HG03432 (cell line): ENCODE measurements at regions not wholly inside any gene's neighbourhood (a gene's known extent, or its start where the extent isn't known, plus 50 kb on each side); places are given as distances from the start of the nearest gene placed in this dataset.
"Not testable (repeated sequence)": the region's sequence is repeated elsewhere in the genome, so short reads cannot be mapped to it uniquely, and the experiment has no call there.

Experiments
- ATAC-seq: cut with Tn5 transposase; IDR thresholded peaks from one replicate; pipeline ENCODE4 v1.9.1; 2021; ENCODE audit warnings: mild to moderate bottlenecking, moderate library complexity; ENCODE audit not compliant: unreplicated experiment

DNA sequence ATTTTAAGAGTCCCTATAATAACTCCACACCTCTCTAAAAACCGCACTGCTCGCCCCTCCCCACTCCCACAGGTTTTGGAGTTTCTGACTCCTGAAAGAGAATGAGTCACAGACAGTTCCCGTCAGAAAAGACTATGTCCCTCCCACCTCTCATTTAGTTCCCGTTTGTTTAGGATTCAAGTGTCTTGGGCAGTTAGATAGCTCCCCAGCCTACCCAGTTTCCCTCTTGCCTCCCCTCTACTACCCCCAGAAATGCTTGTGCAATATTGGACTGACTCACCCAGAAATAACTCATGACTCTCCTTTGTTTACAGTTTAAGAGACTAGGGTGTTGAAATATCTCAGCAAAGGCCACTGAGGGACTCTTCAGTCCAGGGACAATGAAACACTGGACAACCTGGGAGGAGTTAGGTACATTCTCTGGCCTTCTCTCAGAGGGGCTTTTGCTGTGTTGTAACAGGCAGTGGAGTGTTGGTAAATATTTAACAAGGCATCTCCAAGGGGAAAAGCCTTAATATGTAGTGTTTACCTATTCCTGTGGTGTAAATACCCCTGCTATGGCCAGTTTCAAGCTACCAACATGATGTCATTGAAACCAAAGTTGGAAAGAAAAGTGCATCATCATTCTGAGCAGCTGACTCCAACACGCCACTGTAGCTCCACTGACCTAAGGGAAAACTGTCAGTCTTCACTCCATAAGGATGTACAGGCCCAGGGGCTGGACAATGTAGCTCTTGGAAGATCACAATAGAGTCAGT lies 96.1 kb upstream of the CHD2 start:
- peak; percentile 65 for ATAC-seq

GRCh38 chr15:92804610-92804936 lies 95.6 kb upstream of the CHD2 start:
- ATAC-seq: not testable (repeated sequence)

DNA sequence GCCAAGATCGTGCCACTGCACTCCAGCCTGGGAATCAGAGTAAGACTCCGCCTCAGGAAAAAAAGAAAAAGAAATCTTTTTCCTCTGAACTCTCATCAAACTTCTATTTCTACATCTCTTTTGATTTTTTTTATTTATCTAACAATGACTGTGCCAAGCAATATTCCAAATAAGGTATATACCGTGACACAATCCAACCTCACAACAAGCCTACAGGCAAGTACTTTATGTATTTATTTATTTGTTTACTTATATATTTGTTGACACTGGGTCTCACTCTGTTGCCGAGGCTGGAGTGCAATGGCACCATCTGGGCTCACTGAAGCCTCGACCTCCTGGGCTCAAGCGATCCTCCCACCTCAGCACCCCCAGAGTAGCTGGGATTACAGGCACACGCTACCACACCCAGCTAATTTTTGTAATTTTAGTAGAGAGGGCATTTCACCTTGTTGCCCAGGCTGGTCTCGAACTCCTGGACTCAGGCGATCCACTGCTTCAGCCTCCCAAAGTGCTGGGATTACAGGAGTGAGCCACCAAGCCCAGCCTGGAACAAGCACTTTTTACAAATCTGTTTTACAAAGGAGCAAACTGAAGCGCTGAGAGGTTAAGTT lies 94.9 kb upstream of the CHD2 start:
- ATAC-seq: no peak

GRCh38 chr15:92806171-92806570 lies 94.0 kb upstream of the CHD2 start:
- ATAC-seq: not testable (repeated sequence)

GRCh38 chr15:92806763-92807162 lies 93.4 kb upstream of the CHD2 start:
- ATAC-seq: no peak

GRCh38 chr15:92807971-92808571 lies 92.1 kb upstream of the CHD2 start:
- no peak for ATAC-seq

DNA sequence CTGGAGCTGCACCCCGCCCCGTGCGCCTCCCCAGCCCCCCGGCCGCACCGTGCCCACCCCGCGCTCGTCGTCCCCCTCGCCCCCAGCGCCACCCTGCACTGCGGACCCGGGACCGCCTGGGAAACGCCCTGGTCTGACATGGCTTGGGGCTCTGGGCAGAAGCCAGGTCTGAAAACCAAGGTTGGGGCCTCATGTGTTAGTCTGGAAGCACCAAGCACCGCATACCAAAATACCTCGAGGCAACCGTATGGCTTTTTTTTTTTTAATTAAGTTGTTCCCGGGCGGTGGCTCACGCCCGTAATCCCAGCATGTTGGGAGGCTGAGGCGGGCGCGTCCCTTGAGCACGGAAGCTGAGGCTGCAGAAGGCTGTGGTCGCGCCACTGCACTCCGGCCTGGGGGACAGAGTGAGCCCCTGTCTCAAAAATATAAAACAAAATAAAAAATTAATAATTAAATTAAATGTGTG lies 91.5 kb upstream of the CHD2 start:
- ATAC-seq: peak; percentile 20

DNA sequence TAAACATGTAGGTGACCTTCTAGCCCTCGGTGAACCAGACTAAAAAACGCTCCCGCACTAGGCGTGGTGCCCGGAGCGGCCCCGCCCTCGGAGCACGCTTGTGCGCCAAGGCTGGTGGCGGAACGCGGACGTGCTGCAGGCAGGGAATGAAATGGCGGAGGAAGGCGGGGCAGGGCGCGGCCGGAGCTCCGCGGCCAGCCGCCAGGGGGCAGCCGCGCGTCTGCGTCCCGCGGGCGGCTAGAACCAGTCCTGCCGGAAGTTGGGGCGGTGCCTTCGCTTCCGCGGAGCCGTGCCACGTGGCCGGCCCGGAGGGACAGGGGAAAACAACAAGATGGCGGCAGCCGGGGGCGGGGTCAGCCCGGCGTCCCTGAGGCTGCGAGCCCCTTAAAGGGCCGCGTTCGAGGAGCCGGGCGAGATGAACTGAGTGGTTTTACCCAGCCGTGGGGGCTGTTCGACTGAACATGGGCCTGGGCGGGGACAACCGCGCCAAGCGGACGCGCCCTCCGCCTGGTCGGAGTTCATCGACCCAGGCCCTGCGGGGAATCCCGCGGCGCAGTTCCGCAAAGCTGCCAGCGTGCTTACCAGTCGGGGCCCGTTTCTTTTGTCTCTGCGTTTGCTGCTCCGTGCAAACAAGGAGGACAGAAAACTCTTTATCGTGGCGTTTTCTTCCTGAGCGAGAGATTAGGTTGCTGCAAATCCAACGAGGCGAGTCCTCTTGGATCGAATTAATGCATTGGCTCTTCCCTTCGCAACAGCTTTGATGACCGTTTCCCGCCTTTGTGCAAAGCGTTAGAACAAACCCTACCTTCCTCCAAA lies 90.9 kb upstream of the CHD2 start:
- peak; percentile 86 for ATAC-seq

DNA sequence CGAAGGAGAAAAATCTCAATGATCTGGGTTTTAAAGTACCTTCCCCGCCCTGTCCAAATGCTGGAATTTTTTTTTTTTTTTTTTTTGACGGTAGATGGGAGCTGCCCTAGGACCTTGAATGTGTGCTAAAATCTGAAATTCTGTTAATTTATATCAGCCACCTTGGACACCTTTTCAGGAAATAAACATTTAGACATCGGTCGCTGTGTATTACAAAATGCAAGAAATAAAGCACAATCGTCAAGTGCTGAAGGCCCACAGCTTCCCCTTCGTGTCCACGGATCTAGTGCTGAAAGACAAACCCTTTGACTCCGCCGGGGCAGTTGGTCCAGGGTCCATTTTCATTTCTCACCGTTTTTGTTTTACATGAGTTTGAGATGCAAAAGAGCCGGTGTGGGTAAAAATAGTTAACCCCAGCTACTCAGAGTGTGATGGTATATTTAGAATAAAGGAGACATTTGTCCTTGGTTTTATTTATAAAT lies 90.2 kb upstream of the CHD2 start:
- no peak for ATAC-seq

GRCh38 chr15:92810418-92811138 lies 89.5 kb upstream of the CHD2 start:
- ATAC-seq: no peak

- no peak for ATAC-seq
These were observed 88.8 kb upstream of the CHD2 start for GRCh38 chr15:92811148-92811913.

- no peak for ATAC-seq
These were observed 87.9 kb upstream of the CHD2 start for GRCh38 chr15:92812271-92812670.

DNA sequence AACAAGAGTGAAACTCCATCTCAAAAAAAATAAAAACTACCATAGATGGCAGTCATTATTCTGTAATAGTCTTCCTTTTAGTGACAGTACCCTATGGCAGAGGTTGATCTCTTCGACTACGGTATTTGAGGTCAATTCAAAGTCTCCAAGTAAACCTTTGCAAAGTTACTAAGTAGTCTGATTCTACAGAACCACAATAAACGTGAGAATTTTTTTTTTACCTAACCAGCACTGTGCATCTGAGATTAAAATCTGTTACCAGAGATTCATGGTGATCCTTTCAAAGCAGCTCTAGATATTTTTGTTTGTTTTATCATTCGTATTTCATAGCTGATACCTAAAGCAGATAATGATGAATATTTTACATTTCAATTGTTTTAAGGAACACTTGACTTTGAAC lies 86.6 kb upstream of the CHD2 start:
- no peak for ATAC-seq

GRCh38 chr15:92817339-92817886 lies 82.7 kb upstream of the CHD2 start:
- no peak for ATAC-seq

DNA sequence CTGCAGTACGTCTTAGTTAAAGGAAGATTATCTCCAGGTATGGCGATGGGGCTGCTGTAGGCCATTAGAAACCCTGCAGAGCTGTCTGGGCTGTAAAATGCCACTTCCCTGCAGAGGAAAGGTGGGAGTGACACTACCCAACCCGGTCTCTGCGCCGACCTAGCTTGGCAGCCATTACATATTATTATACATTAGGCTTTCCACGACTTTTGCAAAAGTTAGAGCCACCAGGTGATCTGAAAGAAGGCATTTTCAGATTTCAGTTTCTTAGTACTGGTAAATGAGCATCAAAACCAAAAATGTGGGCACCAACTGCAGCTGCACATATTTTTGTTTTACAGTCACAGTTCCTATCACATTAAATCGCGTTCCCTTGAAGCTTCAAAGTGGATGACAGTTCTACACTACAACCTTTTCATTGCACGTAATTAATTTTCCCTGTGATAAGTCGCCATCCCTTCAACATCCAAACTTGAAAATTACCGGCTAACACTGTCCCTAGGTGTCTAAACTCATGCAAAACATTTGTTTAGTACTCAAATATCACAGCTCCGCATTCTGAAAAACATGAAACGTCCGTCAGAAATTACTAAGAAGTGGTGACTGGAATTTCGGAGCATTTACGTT lies 81.4 kb upstream of the CHD2 start:
- no peak for ATAC-seq

DNA sequence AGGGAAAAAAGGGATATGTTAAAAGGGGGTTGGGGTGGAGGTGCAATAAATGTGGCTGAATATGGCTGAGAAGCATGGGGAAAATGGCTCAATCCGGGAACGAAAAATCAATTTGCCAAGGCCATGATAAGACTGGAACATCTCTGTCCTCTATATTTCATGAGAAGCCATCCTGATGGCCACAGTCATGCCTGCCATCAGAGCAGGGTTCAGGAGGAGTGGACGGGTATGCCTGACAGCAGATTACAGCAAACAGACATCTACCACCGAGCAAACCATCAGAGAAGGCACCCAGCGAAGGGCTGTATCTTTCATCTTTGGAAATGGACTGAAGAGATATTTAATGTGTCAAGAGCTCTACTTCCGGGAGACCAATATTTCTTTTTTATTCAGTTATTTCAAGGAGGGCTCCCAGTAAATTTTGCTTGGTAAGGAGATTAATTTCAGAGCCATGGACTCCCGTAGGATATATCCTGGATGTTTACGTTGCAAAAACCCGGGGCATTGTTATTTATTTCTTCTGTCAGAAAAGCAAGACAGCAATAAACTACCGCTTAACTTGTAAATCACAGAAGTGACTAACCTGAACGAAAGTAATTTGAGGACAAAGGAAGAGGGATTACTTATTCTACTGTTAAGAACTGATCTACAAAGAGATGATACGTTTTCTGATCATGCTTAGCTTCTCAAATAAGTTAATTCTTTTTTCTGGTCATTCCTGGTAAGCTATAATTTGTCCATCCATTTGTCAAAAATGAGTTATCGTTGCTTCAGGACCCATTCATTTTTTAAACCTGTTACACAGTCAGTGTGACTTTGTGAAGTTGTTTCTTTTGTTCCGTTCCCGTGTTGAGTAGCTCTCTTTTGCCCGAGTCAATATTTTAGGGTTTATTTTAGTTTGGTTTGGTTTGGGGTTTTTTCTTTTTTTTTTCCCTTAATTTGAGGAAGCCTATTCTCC lies 80.6 kb upstream of the CHD2 start:
- ATAC-seq: peak; percentile 3

- ATAC-seq: peak; percentile 96
These were observed 79.7 kb upstream of the CHD2 start for GRCh38 chr15:92820236-92821021.
